ENCODE measurements at regions not wholly inside any gene's neighbourhood (a gene's known extent, or its start where the extent isn't known, plus 50 kb on each side); places are given as distances from the start of the nearest gene placed in this dataset.

- DNase-seq = no peak
Measured at GRCh38 chr1:98103617-98104285, 182.9 kb upstream of the DPYD start.

GRCh38 chr1:98102345-98103030 lies 181.7 kb upstream of the DPYD start:
- no peak for DNase-seq

GRCh38 chr1:98101364-98101763 lies 180.5 kb upstream of the DPYD start:
- DNase-seq = no peak

- DNase-seq = no peak
Measured at GRCh38 chr1:98099501-98099900, 178.7 kb upstream of the DPYD start.

- DNase-seq = no peak
Measured at GRCh38 chr1:98098473-98098872, 177.6 kb upstream of the DPYD start.

GRCh38 chr1:98090351-98090750 lies 169.5 kb upstream of the DPYD start:
- DNase-seq = no peak

GRCh38 chr1:98088381-98088780 lies 167.5 kb upstream of the DPYD start:
- no peak for DNase-seq

GRCh38 chr1:98086796-98087441 lies 166.1 kb upstream of the DPYD start:
- DNase-seq = no peak

- no peak for DNase-seq
Measured at GRCh38 chr1:98086156-98086555, 165.3 kb upstream of the DPYD start.

- DNase-seq = no peak
Measured at GRCh38 chr1:98084188-98084587, 163.4 kb upstream of the DPYD start.

- DNase-seq = no peak
Measured at GRCh38 chr1:98081944-98082343, 161.1 kb upstream of the DPYD start.

- DNase-seq = no peak
Measured at GRCh38 chr1:98078596-98078995, 157.8 kb upstream of the DPYD start.

- DNase-seq = no peak
Measured at GRCh38 chr1:98077691-98078090, 156.9 kb upstream of the DPYD start.

- no peak for DNase-seq
Measured at GRCh38 chr1:98075626-98076025, 154.8 kb upstream of the DPYD start.

GRCh38 chr1:98073823-98074222 lies 153.0 kb upstream of the DPYD start:
- no peak for DNase-seq

- no peak for DNase-seq
Measured at GRCh38 chr1:98073106-98073505, 152.3 kb upstream of the DPYD start.

- no peak for DNase-seq
Measured at GRCh38 chr1:98072047-98072446, 151.2 kb upstream of the DPYD start.

- DNase-seq = no peak
Measured at GRCh38 chr1:98068016-98068415, 147.2 kb upstream of the DPYD start.

GRCh38 chr1:98066911-98067310 lies 146.1 kb upstream of the DPYD start:
- no peak for DNase-seq

GRCh38 chr1:98059620-98060019 lies 138.8 kb upstream of the DPYD start:
- DNase-seq = no peak

- DNase-seq = no peak
Measured at GRCh38 chr1:98058676-98059075, 137.8 kb upstream of the DPYD start.

- DNase-seq = no peak
Measured at GRCh38 chr1:98057236-98057910, 136.5 kb upstream of the DPYD start.

- DNase-seq = no peak
Measured at GRCh38 chr1:98056781-98057180, 135.9 kb upstream of the DPYD start.

GRCh38 chr1:98055457-98055856 lies 134.6 kb upstream of the DPYD start:
- no peak for DNase-seq

Measured in NCI-H1092 treated with DMSO at 0.1 percent for 48 hours (cell line).